ENCODE measurements at regions not wholly inside any gene's neighbourhood (a gene's known extent, or its start where the extent isn't known, plus 50 kb on each side); places are given as distances from the start of the nearest gene placed in this dataset.

- no peak overlapping the region for H3K9ac ChIP-seq (ENCODE audit: insufficient read depth, low read length, poor library complexity, severe bottlenecking)
- no peak overlapping the region for H3K4me3 Mint-ChIP-seq
- no peak overlapping the region for H2AFZ ChIP-seq (ENCODE audit: insufficient read depth, low read depth, low read length, poor library complexity, severe bottlenecking)
- WGBS (ENCODE audit: insufficient coverage), result 100% methylated on average over 1 of the region's 3 CpGs
- H3K36me3 Mint-ChIP-seq, result no peaks in the 10 kb centered on the region
- TF ChIP-seq CTCF (IDR thresholded peaks at IDR 0.05), result no peak
- no peak overlapping the region for H3K4me3 ChIP-seq (replicated peaks in 1 of 3; ENCODE audit: low read depth in 2 of 3, low read length in 3 of 3)
- no peaks in the 10 kb centered on the region for H3K4me1 Mint-ChIP-seq
- H4K20me1 ChIP-seq (ENCODE audit: insufficient read depth, low read length), result no peaks in the 10 kb centered on the region
- H3K4me1 ChIP-seq (ENCODE audit: control insufficient read depth in 1 of 2, insufficient read depth in 2 of 2, low read length in 2 of 2), result no peaks in the 10 kb centered on the region
- no peaks in the 10 kb centered on the region for H3K9me3 ChIP-seq (replicated peaks in 1 of 2; ENCODE audit: control insufficient read depth in 1 of 2, insufficient read depth in 1 of 2, low read length in 2 of 2)
- intact Hi-C loops (cut with micrococcal nuclease), result no loop called here
- no peak overlapping the region for H3K4me2 ChIP-seq (replicated peaks; ENCODE audit: extremely low read depth, low read length, poor library complexity, severe bottlenecking)
- no peak overlapping the region for H3K27ac Mint-ChIP-seq
- peaks cover 2 to 8% (median 5%) of the 10 kb centered on the region in 3 donors for H3K27me3 Mint-ChIP-seq (ENCODE audit: low read depth in 3 of 3)
- H3K27ac ChIP-seq (ENCODE audit: low read depth in 1 of 2, low read length in 2 of 2), result no peak overlapping the region
- H3K79me2 ChIP-seq (ENCODE audit: insufficient read depth, low read length), result no peaks in the 10 kb centered on the region
- DNase-seq, result no peak
- peaks cover 0 to 4% (median under 1%) of the 10 kb centered on the region in 7 donors for H3K9me3 Mint-ChIP-seq
- H3K27me3 ChIP-seq (ENCODE audit: control insufficient read depth in 2 of 2, insufficient read depth in 2 of 2, low read length in 2 of 2), result no peaks in the 10 kb centered on the region
- H3K36me3 ChIP-seq (replicated peaks in 1 of 2; ENCODE audit: control insufficient read depth in 1 of 2, insufficient read depth in 2 of 2, low read length in 2 of 2), result no peaks in the 10 kb centered on the region
Measured at GRCh38 chr3:170737498-170738162, 132.4 kb downstream of the RPL22L1 start.

DNA sequence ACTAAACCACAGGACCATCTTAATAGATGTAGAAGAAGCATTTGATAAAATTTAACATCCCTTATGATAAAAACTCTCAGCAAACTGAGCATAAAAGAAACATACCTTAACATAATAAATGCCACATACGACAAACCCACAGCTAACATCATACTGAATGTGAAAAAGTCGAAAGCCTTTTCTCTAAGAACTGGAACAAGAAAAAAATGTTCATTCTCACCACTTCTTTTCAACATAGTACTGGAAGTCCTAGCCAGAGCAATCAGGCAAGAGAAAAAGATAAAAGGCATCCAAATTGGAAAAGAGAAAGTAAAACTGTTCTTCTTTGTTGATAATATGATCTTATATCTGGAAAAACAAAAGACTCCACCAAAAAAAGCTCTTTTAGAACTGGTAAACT lies 134.2 kb downstream of the RPL22L1 start:
- no peak for TF ChIP-seq CTCF (IDR thresholded peaks at IDR 0.05)
- no peak overlapping the region for H2AFZ ChIP-seq (ENCODE audit: insufficient read depth, low read depth, low read length, poor library complexity, severe bottlenecking)
- no peak overlapping the region for H3K4me3 Mint-ChIP-seq

More for the DNA sequence above, 134.2 kb downstream of the RPL22L1 start:
- H3K27ac ChIP-seq (ENCODE audit: low read depth in 1 of 2, low read length in 2 of 2), result no peak overlapping the region
- no peaks in the 10 kb centered on the region for H3K4me1 ChIP-seq (ENCODE audit: control insufficient read depth in 1 of 2, insufficient read depth in 2 of 2, low read length in 2 of 2)
- intact Hi-C loops (cut with micrococcal nuclease), result no loop called here
- H3K36me3 ChIP-seq (replicated peaks in 1 of 2; ENCODE audit: control insufficient read depth in 1 of 2, insufficient read depth in 2 of 2, low read length in 2 of 2), result no peaks in the 10 kb centered on the region
- H3K79me2 ChIP-seq (ENCODE audit: insufficient read depth, low read length), result no peaks in the 10 kb centered on the region
- H3K4me3 ChIP-seq (replicated peaks in 1 of 3; ENCODE audit: low read depth in 2 of 3, low read length in 3 of 3), result no peak overlapping the region
- no peak overlapping the region for H3K4me2 ChIP-seq (replicated peaks; ENCODE audit: extremely low read depth, low read length, poor library complexity, severe bottlenecking)
- no peak overlapping the region for H3K9ac ChIP-seq (ENCODE audit: insufficient read depth, low read length, poor library complexity, severe bottlenecking)
- H4K20me1 ChIP-seq (ENCODE audit: insufficient read depth, low read length), result no peaks in the 10 kb centered on the region
- H3K9me3 ChIP-seq (replicated peaks in 1 of 2; ENCODE audit: control insufficient read depth in 1 of 2, insufficient read depth in 1 of 2, low read length in 2 of 2), result no peaks in the 10 kb centered on the region
- H3K9me3 Mint-ChIP-seq, result peaks cover 0 to 4% (median 0%) of the 10 kb centered on the region in 7 donors
- no peaks in the 10 kb centered on the region for H3K36me3 Mint-ChIP-seq
- no peaks in the 10 kb centered on the region for H3K27me3 ChIP-seq (ENCODE audit: control insufficient read depth in 2 of 2, insufficient read depth in 2 of 2, low read length in 2 of 2)
- 88% methylated on average over 1 of the region's 2 CpGs for WGBS (ENCODE audit: insufficient coverage)
- no peak for DNase-seq
- no peaks in the 10 kb centered on the region for H3K4me1 Mint-ChIP-seq
- H3K27me3 Mint-ChIP-seq (ENCODE audit: low read depth in 3 of 3), result peaks cover 2 to 7% (median 4%) of the 10 kb centered on the region in 3 donors
- H3K27ac Mint-ChIP-seq, result no peak overlapping the region
